T47D (cell line): ENCODE measurements at regions not wholly inside any gene's neighbourhood (a gene's known extent, or its start where the extent isn't known, plus 50 kb on each side); places are given as distances from the start of the nearest gene placed in this dataset.

Source experiments
- DNase-seq, 2 experiments: peaks; one replicate each; pipeline versions ENCODE4 v3.0.0 to v3.0.0-alpha.2; 2011 to 2012; ENCODE audit warnings: low read depth in 1 of 2, low spot score in 1 of 2
- JUND ChIP-seq: IDR thresholded peaks from 2 replicates; pipeline ENCODE4 v1.6.1; 2012; ENCODE audit warnings: low read depth
- in situ Hi-C: cut with HindIII; loops from 2 replicates; pipeline ENCODE4 v1.10.0; 2016; ENCODE audit warnings: low sequenced_read_pairs, low pct_unique_long_range_greater_than_20kb

GRCh38 chr9:75432386-75432785 lies 344.1 kb downstream of the OSTF1 start:
- in situ Hi-C loops = no loop called here
- no peak for DNase-seq
- TF ChIP-seq JUND = no peak

GRCh38 chr9:75432888-75433287 lies 344.6 kb downstream of the OSTF1 start:
- TF ChIP-seq JUND = no peak
- in situ Hi-C loops = no loop called here
- DNase-seq = no peak

- in situ Hi-C loops = no loop called here
- no peak for DNase-seq
- no peak for TF ChIP-seq JUND
Observed at GRCh38 chr9:75438716-75439115, 350.4 kb downstream of the OSTF1 start.

- in situ Hi-C loops = no loop called here
- DNase-seq = no peak
- TF ChIP-seq JUND = no peak
Observed at GRCh38 chr9:75440914-75441313, 352.6 kb downstream of the OSTF1 start.

- in situ Hi-C loops = no loop called here
- no peak for TF ChIP-seq JUND
- no peak for DNase-seq
Observed at GRCh38 chr9:75445144-75445543, 356.8 kb downstream of the OSTF1 start.

GRCh38 chr9:75447281-75447680 lies 359.0 kb downstream of the OSTF1 start:
- no peak for DNase-seq
- TF ChIP-seq JUND = no peak
- in situ Hi-C loops = no loop called here

GRCh38 chr9:75448281-75448680 lies 360.0 kb downstream of the OSTF1 start:
- in situ Hi-C loops = no loop called here
- no peak for TF ChIP-seq JUND
- DNase-seq = no peak

DNA sequence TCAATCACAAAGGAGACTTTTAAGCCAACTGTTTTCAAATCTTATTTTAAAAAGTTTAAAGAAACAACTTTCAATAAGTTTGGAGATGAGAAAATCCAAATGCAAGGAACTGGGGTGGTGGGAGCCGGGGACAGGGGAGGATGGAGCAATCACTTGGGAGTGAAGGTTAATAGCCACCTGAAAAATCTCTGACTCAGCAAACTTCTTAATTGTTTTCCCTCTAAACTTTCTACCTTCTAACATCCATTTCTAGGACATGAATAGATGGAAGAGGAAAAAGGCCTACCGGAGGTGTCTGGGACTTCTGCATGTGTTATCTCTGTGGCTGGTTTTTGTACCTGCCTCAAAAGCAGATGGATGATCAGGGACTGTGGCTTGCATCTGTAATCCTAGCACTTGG lies 360.6 kb downstream of the OSTF1 start:
- no peak for TF ChIP-seq JUND
- no peak for DNase-seq
- in situ Hi-C loops = no loop called here

GRCh38 chr9:75451045-75451444 lies 362.7 kb downstream of the OSTF1 start:
- DNase-seq = no peak
- in situ Hi-C loops = no loop called here
- TF ChIP-seq JUND = no peak

GRCh38 chr9:75451505-75451904 lies 363.2 kb downstream of the OSTF1 start:
- in situ Hi-C loops = no loop called here
- DNase-seq = no peak
- no peak for TF ChIP-seq JUND

- no peak for TF ChIP-seq JUND
- in situ Hi-C loops = no loop called here
- DNase-seq = no peak
Observed at GRCh38 chr9:75452512-75452911, 364.2 kb downstream of the OSTF1 start.

- no peak for DNase-seq
- TF ChIP-seq JUND = no peak
- in situ Hi-C loops = no loop called here
Observed at GRCh38 chr9:75454043-75454442, 365.7 kb downstream of the OSTF1 start.

DNA sequence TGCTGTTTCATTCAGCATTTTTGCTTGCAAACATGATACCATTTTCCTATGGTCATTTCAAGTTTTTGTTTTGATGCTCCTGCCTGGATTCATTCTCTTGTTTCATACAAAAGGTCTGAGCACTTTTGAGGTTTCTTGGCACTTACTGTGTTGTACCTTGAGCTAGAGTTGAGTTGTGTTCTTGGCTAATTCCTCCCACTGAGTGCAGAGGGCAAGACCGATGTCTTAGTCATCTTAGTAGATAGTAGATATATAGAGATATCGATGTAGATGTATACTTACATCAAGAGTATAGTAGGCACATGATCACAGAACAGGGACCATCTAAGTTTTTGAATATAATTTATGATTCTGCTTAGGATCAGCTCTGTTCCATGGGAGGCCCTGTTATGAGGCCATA lies 366.6 kb downstream of the OSTF1 start:
- in situ Hi-C loops = no loop called here
- no peak for DNase-seq
- no peak for TF ChIP-seq JUND

DNA sequence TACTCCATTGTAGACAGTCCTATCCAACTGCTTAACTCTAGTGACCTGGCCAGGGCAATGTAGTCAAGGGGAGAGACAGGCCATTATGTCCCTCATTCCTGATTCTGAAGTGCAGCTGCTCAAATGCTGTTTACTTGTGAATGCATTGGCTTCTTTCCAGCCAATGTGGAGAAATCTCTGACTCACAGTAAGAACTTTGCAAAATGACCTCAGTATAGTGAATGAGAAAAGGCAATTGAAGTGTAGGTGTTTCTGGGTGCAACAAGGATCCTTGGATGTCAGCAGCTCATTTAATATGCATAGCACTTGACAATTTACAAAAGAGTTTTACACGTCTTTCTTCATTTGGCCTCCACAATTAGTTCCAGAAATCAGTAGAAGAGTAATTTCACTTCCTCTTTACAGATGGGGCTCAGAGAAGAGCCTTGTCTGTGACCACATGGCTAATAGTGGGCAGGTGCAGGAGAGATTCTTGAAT lies 367.2 kb downstream of the OSTF1 start:
- no peak for DNase-seq
- in situ Hi-C loops = no loop called here
- TF ChIP-seq JUND = no peak
